DOHH2 (cell line): ENCODE measurements at regions not wholly inside any gene's neighbourhood (a gene's known extent, or its start where the extent isn't known, plus 50 kb on each side); places are given as distances from the start of the nearest gene placed in this dataset.

Source experiments
- CTCF ChIP-seq: fragments of 200-600 bp; sonication (generic); IDR thresholded peaks from one replicate; pipeline ENCODE4 v1.5.1; 2014; ENCODE audit warnings: antibody characterized with exemption, mild to moderate bottlenecking, low read depth, low read length; ENCODE audit not compliant: poor library complexity, severe bottlenecking
- EZH2phosphoT487 ChIP-seq: fragments of 200-600 bp; sonication (generic); IDR thresholded peaks from 2 replicates; pipeline ENCODE4 v1.6.1; 2017; ENCODE audit warnings: borderline replicate concordance, mild to moderate bottlenecking, antibody characterized with exemption, low read length, moderate library complexity, mixed read lengths

GRCh38 chr9:2255128-2255527 lies 240.0 kb downstream of the SMARCA2 start:
- TF ChIP-seq CTCF (no peak), EZH2phosphoT487 (no peak)
